Brain pericyte (primary cell): ENCODE measurements at regions not wholly inside any gene's neighbourhood (a gene's known extent, or its start where the extent isn't known, plus 50 kb on each side); places are given as distances from the start of the nearest gene placed in this dataset.

ENCODE experiments used
- DNase-seq: peaks from one replicate; pipeline ENCODE4 v3.0.0-alpha.2; 2012; ENCODE audit warnings: low read depth, low spot score

DNA sequence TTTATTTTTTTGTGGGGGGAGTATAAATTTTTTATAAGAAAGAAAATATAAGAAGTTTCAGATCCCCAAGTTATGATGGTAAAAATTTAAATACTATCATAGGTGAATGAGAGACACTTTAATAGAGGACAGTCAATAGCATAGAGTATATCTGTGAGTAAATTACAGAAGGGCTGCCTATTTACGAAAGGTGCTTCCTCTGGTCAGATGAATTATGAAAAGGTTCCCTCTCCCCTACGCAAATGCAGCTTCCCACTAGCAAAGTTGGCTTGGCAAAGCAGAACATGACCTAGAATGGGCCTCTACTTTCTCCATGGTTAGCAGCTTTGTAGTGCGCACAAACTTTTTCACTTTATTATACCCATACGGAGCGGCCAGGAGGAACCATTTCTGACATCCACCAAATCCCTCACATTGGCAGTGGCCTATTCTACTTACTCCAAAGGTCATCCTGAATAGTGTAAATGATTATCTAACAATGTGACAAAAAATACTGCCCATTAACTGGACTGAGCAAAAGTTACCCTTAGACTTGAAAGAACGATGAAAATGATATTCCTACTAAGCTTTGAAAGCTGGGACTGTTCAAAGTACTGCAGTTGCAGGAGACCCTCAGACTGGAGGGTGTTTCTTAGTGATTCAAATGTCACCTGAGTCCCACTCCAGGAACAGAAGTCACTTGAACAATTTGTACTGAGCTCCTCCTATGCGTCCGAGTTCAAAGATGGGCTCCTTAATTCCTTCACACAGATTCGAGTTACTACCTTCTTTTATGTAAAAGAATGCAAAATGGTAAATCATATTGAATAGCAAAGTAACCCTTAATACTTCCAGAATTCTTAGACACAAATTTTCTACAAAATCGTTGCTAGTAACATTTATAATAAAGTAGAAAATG, 148.5 kb downstream of the NOL4 start:
- DNase-seq, result no peak

GRCh38 chr18:34061226-34061625, 163.5 kb downstream of the NOL4 start:
- DNase-seq, result no peak

- DNase-seq, result no peak
Measured at GRCh38 chr18:34055227-34055626, 169.5 kb downstream of the NOL4 start.

GRCh38 chr18:34050661-34051060, 174.1 kb downstream of the NOL4 start:
- DNase-seq, result no peak

GRCh38 chr18:34049511-34049910, 175.2 kb downstream of the NOL4 start:
- no peak for DNase-seq

GRCh38 chr18:34048423-34048822, 176.3 kb downstream of the NOL4 start:
- no peak for DNase-seq

GRCh38 chr18:34042423-34043146, 182.1 kb downstream of the NOL4 start:
- no peak for DNase-seq

GRCh38 chr18:34039611-34040010, 185.1 kb downstream of the NOL4 start:
- DNase-seq, result no peak

DNA sequence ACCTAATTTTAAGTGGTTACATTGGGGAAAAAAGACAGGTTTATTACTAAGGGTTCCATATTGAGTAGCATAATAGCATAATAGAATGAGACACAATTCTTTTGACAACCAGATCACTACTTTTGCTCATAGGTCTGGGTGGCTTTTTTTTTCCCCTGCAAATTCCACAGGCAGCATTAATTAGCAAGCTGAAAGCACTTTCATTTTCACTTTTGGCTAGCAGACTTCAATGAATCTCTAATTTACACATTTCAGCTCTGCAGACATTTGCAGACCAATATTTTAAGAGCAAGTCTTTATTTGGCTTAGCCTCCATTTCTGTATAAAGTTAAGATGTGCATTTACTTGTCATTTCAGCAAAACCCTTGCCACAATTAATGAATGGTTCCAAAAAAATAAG, 185.5 kb downstream of the NOL4 start:
- DNase-seq, result no peak

DNA sequence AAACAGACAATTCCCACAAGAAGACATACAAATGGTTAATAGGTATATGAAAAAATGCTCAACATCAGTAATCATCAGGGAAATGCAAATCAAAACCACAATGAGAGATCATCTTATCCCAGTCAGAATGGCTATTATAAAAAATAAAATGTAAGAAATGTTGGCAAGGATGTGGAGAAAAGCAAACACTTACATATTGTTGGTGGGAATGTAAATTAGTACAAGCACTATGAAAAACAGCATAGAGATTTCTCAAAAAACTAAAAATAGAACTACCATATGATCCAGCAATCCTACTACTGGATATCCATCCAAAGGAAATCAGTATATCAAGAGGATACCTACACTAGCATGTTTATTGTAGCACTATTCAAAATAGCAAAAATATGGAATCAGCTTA, 186.6 kb downstream of the NOL4 start:
- no peak for DNase-seq

DNA sequence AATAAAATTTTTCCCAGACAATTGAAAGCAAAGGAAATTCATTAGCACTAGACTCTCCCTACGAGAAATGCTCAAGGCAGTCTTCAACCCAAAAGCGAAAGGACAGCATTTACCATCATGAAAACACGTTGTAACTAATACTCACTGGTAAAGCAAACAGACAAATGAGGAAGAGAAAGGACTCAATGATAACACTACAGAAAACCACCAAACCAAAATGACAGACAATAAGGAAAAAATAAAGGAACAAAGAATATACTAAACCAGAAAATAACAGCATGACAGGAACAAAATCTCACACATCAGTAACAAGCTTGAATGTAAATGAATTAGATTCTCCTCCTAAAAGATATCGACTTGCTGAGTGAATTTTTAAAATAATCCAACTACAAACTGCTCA, 190.7 kb downstream of the NOL4 start:
- no peak for DNase-seq

- no peak for DNase-seq
Measured at GRCh38 chr18:34031810-34032209, 192.9 kb downstream of the NOL4 start.

DNA sequence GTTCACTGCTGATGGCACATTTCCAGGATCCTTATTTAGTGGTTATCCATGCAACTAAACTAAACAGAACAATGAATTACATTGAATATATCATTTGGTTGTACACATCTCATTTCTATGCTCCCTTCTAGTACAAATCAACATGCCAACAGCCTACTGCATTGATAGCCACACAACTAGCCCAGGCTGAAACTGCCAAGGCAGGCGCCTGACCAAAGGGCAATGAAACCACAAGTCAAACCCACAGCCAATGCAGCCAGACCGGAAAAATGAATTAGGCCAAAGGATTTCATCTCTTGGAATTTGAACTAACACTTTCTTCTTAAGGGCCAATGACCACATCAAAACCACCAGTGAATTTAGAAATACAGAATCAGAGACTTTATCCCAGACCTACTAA, 196.4 kb downstream of the NOL4 start:
- no peak for DNase-seq

DNA sequence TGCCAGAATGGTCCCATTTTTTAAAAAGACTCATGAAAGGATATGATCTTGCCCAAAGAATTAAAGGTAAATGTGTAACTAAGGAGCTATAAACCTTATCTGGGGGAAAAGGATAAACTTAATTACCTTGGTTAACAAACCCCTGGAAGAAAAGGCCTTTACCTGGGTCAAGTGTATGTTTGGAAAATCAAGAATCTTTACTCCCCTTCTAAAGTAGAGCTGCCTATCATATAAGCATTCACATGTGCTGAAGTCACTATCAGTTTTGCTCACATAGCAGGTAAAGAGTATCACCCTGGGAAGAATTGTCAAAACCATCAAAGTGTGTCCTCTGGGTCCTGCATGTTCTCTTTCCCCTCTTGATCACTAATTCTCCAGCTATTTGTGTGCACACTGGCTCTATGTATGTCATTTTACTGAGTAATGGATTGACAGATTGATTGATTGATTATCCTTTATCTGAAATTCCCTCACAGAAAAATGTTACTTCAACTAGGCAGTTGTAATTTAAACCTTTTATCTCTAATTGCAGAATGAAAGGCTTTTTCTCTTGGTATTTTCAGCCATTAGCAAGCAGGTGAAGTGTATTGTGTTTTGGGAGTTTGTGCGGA, 199.4 kb downstream of the NOL4 start:
- DNase-seq, result no peak

GRCh38 chr18:34023471-34023870, 201.2 kb downstream of the NOL4 start:
- no peak for DNase-seq

GRCh38 chr18:34018336-34018735, 206.4 kb downstream of the NOL4 start:
- no peak for DNase-seq

GRCh38 chr18:34003687-34004086, 221.0 kb downstream of the NOL4 start:
- DNase-seq, result no peak

DNA sequence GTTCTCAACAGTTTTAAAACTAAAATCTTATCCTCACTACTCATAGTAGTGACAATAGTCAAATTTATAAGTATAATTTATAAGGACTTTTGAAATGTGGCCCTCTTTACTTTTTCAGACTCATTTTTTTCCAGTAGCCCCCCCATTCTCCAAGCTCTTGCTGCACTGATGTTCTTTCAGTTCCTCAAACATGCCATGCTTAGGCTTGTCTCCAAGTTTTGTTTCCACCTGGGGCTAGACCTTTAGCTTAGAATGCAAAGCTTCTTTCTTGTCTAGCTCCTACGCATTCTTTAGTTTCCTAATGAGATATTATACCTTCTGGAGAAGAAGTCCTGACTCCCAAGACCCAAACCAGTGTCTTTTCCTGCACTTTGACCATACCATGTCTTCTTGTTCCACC, 222.6 kb downstream of the NOL4 start:
- DNase-seq, result no peak

GRCh38 chr18:34001376-34001775, 223.3 kb downstream of the NOL4 start:
- no peak for DNase-seq

- DNase-seq, result no peak
Measured at GRCh38 chr18:33987206-33987605, 237.5 kb downstream of the NOL4 start.

DNA sequence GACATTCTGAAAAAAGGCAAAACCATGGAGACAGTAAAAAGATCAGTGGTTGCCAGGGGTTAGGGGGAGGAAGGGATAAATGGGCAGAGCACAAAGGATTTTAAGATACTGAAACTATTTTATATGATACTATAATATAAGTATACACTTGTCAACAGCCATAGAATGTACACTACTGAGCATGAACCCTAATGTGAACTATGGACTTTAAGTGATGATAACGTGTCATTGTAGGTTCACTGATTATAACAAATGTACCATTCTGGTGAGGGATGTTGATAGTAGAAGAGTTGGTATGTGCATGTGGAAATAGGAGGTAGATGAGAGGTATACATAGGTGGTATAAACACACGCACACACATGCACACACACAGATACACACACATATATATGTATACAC, 241.6 kb downstream of the NOL4 start:
- DNase-seq, result no peak

DNA sequence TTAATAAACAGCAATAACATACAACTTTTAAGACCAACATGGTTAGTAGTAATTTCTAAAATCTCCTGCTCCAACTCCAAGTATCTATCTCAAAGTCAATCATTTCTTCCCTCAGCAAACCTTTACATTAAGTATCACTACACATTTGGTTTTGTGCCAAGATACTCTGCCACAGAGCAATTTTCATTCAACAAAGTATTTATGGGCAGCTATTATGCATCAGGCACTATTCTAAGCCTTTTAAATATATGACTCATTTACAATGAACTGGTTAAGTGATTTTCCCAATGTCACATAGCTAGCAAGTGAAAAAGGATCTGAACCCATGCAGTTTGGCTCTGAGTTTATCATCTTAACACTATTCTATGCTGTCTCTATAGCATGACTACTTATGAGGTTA, 264.3 kb downstream of the NOL4 start:
- DNase-seq, result no peak

- no peak for DNase-seq
Measured at GRCh38 chr18:33959609-33960008, 265.1 kb downstream of the NOL4 start.
